GM21447 (cell line): ENCODE measurements at regions not wholly inside any gene's neighbourhood (a gene's known extent, or its start where the extent isn't known, plus 50 kb on each side); places are given as distances from the start of the nearest gene placed in this dataset.

Source experiments
- ATAC-seq: cut with Tn5 transposase; IDR thresholded peaks from one replicate; pipeline ENCODE4 v1.9.1; 2021; ENCODE audit not compliant: unreplicated experiment

GRCh38 chr11:115721296-115721995, 217.2 kb upstream of the CADM1 start:
- no peak for ATAC-seq

- ATAC-seq = no peak
Observed at GRCh38 chr11:115720602-115721245, 216.5 kb upstream of the CADM1 start.

GRCh38 chr11:115718945-115719344, 214.7 kb upstream of the CADM1 start:
- ATAC-seq = no peak

DNA sequence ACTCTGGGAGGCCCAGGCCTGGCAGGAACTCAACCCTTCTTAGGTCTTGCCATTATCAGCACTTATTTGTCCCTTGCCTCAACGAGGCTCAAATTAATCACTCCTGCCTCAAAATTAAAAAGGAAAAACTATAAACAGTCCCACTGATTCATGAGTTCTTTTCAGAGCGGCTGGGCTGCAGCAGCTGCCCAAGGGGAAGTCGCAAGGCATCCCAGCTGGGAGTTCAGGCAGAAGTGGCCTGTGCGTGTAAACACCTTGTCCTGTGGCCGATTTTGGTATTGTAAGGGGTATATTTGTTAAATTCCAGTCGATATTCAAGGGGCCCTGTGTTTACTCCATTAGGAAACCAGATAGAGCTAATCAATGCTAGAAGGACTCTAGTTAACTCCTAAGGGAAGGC, 213.9 kb upstream of the CADM1 start:
- no peak for ATAC-seq

DNA sequence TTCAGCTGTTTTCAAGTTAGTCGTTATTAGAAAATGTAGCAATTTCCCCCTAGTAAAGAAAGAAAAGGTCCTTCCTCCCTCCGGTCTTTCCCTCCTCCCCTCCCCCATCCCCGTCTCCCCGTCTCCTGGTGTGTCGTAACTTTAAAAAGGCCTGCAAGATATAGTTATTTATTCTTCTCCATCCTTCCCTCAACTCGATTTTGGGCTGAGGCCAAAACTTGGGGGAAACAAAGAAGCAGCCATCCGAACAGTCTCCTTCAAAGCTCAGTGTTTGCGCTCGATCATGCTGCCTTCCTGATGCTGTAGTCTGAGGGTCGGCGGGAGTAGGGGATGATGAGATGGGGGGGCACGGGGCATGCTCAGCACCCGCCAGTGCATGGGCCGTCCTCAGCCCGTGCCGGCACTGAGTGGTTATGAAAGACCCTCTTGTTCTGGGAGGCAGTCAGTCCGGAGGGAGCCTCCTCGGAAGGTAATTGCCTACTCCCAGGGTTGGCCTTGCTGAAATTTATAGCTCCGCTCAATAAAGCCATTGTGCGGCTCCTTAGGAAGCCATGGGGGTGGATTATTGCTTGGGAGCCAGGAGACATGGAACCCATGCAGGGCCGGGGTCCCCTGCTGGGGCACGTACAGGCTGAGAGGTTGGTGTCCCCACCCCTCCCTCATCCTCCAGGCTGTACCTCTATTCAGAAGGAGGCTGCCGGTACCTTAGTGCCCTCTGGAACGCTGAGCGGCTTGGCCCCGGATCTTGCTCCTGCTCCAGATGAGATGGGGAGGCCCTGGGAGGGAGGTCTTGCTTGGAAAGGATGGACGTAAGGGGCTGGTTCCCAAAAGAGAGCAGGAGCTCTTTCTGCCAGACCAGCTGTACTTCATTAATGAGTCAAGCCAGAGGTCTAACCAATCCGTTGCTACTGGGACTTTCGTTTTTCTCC, 212.7 kb upstream of the CADM1 start:
- no peak for ATAC-seq

- ATAC-seq = no peak
Observed at GRCh38 chr11:115716080-115716479, 211.9 kb upstream of the CADM1 start.

DNA sequence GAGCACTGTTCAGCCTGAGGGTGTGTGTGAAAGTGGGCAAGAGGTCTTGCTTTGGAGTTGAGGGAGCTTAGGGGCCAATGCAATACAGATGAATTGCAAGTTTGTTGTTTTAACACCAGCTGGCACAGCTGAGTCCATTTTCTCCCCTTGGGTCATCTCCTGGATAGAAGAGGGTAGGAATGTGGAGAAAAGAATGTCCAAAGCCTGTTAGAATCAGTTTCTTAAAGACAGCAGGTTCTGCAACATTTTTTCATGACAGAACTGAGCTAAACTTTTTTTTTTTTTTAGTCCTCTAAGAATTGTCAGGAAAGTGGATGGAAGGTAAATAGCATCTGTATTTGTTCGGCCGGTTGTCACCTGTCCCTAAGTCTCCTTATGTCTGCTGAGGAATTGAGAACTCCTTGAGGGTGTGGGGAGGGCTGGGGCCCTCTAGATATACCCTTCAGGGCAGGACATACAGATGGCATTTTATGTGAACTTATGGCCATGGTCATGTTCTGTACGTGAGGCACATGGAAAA, 211.1 kb upstream of the CADM1 start:
- ATAC-seq = no peak

GRCh38 chr11:115712296-115712695, 208.1 kb upstream of the CADM1 start:
- no peak for ATAC-seq

DNA sequence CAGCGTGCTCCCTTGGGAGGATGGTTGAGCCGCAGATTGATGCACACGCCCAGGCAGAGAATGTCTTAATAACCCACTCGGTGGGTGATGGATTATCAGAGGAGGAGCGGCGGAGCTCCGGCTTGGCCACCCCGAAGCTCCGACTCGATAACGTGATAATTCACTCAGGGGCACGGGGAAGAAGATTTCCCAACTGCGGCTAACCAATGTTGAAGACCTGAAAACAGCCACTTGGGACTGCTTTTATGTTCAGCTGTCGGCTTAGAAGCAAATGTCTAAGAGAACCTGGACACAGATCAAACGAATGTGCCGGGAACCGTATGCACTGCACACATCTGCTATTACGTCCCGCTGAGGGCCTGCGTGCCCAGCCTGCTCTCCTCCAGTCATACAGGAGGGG, 206.8 kb upstream of the CADM1 start:
- ATAC-seq = no peak

DNA sequence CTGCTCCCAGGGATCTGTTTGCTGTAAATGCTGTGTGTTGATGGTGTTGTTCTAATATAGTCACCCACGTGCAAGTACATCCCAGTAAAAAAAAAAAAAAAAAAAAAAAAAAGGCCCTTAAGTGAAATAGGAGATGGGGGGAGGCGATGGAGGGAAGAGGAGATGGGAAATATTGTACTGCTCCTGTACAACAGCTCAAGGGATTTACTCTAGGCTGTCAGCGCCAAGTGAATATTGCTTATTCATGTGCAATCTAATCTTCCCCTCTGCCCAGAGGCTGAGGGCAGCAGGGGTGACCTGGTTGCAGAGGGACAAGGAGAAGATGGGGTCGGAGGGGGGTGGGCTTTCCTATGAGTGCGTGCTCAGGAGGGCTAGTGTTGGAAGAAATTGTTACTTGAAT, 206.2 kb upstream of the CADM1 start:
- ATAC-seq = no peak

- no peak for ATAC-seq
Observed at GRCh38 chr11:115709297-115709696, 205.1 kb upstream of the CADM1 start.

- ATAC-seq = no peak
Observed at GRCh38 chr11:115707180-115707905, 203.1 kb upstream of the CADM1 start.

- ATAC-seq = no peak
Observed at GRCh38 chr11:115706626-115707135, 202.5 kb upstream of the CADM1 start.

GRCh38 chr11:115705200-115705599, 201.0 kb upstream of the CADM1 start:
- ATAC-seq = no peak

DNA sequence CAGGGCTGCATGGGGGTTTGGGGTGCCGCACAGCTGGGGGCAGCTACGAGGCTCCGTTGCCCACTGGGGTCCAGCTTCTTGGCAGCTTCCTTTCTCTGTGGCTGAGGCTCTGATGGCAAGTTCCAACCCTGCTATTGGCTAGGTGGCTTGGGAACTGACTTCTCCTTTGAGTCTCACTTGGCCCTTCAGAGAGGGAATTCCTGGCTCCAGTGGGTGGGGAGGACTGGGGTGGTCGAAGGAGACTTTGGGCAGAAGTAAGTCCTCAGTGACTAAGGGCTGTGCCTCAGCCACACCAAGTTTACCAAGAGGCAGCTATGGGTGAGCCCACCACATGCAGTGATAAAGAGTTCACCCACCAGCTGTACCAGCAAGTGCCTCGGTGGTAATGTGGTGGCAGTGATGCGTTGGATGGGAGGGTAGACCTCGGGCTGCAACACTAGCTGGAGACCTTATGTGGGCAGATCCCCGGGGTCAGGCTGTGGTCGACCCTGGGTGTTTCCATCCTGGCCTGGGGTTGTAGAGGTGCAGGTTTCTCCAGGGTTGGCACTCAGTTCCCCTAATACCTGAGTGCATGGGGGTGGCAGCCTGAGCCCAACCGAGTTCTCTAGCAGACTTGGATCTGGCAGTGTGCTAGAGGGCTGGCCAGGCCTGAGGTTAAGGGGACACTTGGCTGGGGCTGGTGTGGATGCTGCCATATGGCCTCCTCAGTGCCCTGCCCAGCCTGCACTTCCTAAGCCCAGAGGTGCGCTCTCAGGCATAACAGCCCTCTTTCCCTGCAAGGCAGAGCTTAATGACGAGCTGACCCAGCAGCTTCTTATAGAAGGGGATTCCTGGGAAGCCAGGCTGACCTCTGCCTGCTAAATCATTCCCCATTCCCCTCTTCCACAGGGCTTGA, 197.0 kb upstream of the CADM1 start:
- ATAC-seq = no peak

DNA sequence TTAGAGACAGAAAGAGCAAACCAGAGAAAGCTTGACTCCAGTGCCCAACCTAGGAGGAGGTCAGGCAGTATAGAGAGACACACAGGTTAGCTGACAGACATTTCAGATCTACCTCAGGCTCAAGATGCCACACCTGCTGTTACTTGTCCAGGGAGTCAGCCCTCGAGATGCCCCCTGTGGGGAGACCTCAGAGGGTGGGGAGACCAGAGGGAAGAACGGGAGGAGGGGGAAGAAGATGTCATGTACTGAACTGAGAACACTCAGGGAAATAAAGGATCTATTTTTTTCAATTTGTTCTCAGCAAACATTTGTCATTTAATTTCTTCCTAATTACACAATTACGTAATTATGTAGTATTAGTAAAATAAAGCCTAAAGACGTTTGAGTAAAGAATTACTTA, 196.3 kb upstream of the CADM1 start:
- no peak for ATAC-seq

- ATAC-seq = no peak
Observed at GRCh38 chr11:115699733-115700132, 195.5 kb upstream of the CADM1 start.

GRCh38 chr11:115699326-115699725, 195.1 kb upstream of the CADM1 start:
- no peak for ATAC-seq

DNA sequence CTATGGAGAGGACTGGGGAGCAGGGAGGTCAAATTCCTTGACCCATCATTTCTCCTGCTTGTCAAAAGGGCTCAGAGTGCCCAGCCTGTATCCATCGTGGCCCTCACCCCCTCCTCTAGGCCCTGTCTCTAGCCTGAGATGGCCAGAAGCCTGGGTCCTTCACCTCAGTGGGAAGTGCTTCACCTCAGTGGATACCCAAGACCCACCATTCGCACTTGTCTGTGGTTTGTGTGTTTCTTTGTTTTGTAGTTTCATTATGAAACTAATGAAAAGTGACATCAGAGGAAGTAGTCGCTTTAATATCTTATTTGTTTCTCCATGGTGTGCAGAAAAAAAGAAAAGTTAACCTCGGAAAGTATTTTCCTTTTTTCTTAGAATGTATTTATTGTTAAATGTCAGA, 194.0 kb upstream of the CADM1 start:
- no peak for ATAC-seq

DNA sequence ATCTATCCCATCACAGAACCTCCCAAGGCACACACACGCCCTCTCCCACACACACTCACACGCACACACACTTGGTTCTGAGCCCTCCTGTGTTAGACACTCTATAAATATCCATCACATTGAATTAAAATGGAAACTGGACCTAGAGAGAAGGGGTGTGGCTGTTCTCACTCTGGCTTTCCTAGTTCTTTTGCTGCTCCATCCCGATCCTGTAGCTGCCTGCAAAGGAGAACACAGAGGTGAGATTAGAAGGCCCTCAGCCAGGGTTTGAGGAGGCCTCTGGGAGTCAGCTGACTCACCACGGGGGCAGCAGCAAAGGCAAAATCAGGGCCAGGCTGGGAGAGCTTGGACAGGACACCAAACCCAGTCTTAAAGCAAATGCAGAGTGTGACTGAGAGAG, 192.3 kb upstream of the CADM1 start:
- no peak for ATAC-seq
